ENCODE measurements at regions not wholly inside any gene's neighbourhood (a gene's known extent, or its start where the extent isn't known, plus 50 kb on each side); places are given as distances from the start of the nearest gene placed in this dataset.

- no peaks in the 10 kb centered on the region for H3K4me1 Mint-ChIP-seq
- no peak overlapping the region for H3K27ac ChIP-seq (ENCODE audit: low read depth in 1 of 2, low read length in 2 of 2)
- H3K9me3 Mint-ChIP-seq, result peaks cover 0 to 3% (median 0%) of the 10 kb centered on the region in 7 donors
- H3K27me3 Mint-ChIP-seq (ENCODE audit: low read depth in 3 of 3), result peaks cover 0 to 2% (median 1%) of the 10 kb centered on the region in 3 donors
- no peak overlapping the region for H3K4me3 ChIP-seq (replicated peaks in 1 of 3; ENCODE audit: low read depth in 2 of 3, low read length in 3 of 3)
- no peaks in the 10 kb centered on the region for H3K27me3 ChIP-seq (ENCODE audit: control insufficient read depth in 2 of 2, insufficient read depth in 2 of 2, low read length in 2 of 2)
- intact Hi-C loops (cut with micrococcal nuclease), result no loop called here
- H3K4me1 ChIP-seq (ENCODE audit: control insufficient read depth in 1 of 2, insufficient read depth in 2 of 2, low read length in 2 of 2), result no peaks in the 10 kb centered on the region
- no peak overlapping the region for H3K4me3 Mint-ChIP-seq
- no peaks in the 10 kb centered on the region for H3K79me2 ChIP-seq (ENCODE audit: insufficient read depth, low read length)
- H3K27ac Mint-ChIP-seq, result no peak overlapping the region
- H3K4me2 ChIP-seq (replicated peaks; ENCODE audit: extremely low read depth, low read length, poor library complexity, severe bottlenecking), result no peak overlapping the region
- TF ChIP-seq CTCF (IDR thresholded peaks at IDR 0.05), result no peak
- no peaks in the 10 kb centered on the region for H3K9me3 ChIP-seq (replicated peaks in 1 of 2; ENCODE audit: control insufficient read depth in 1 of 2, insufficient read depth in 1 of 2, low read length in 2 of 2)
- no peak for DNase-seq
- no peaks in the 10 kb centered on the region for H3K36me3 Mint-ChIP-seq
- H3K9ac ChIP-seq (ENCODE audit: insufficient read depth, low read length, poor library complexity, severe bottlenecking), result no peak overlapping the region
- no peaks in the 10 kb centered on the region for H4K20me1 ChIP-seq (ENCODE audit: insufficient read depth, low read length)
- no CpG with 5 or more reads among the region's 3 CpGs for WGBS (ENCODE audit: insufficient coverage)
- no peaks in the 10 kb centered on the region for H3K36me3 ChIP-seq (replicated peaks in 1 of 2; ENCODE audit: control insufficient read depth in 1 of 2, insufficient read depth in 2 of 2, low read length in 2 of 2)
- H2AFZ ChIP-seq (ENCODE audit: insufficient read depth, low read depth, low read length, poor library complexity, severe bottlenecking), result no peak overlapping the region
These were observed 193.9 kb upstream of the SUCLG2 start for GRCh38 chr3:67848299-67848698.

- intact Hi-C loops (cut with micrococcal nuclease), result no loop called here
These were observed 191.8 kb upstream of the SUCLG2 start for GRCh38 chr3:67846166-67846565.

More at GRCh38 chr3:67846166-67846565, 191.8 kb upstream of the SUCLG2 start:
- Histone ChIP-seq H2AFZ (ENCODE audit: insufficient read depth, low read depth, low read length, poor library complexity, severe bottlenecking) (no peak overlapping the region), H3K9ac (ENCODE audit: insufficient read depth, low read length, poor library complexity, severe bottlenecking) (no peak overlapping the region), H4K20me1 (ENCODE audit: insufficient read depth, low read length) (no peaks in the 10 kb centered on the region), H3K4me2 (replicated peaks; ENCODE audit: extremely low read depth, low read length, poor library complexity, severe bottlenecking) (no peak overlapping the region), H3K4me3 (replicated peaks in 1 of 3; ENCODE audit: low read depth in 2 of 3, low read length in 3 of 3) (no peak overlapping the region), H3K27ac (ENCODE audit: low read depth in 1 of 2, low read length in 2 of 2) (no peak overlapping the region), H3K79me2 (ENCODE audit: insufficient read depth, low read length) (no peaks in the 10 kb centered on the region), H3K36me3 (replicated peaks in 1 of 2; ENCODE audit: control insufficient read depth in 1 of 2, insufficient read depth in 2 of 2, low read length in 2 of 2) (no peaks in the 10 kb centered on the region), H3K9me3 (replicated peaks in 1 of 2; ENCODE audit: control insufficient read depth in 1 of 2, insufficient read depth in 1 of 2, low read length in 2 of 2) (no peaks in the 10 kb centered on the region), H3K27me3 (ENCODE audit: control insufficient read depth in 2 of 2, insufficient read depth in 2 of 2, low read length in 2 of 2) (no peaks in the 10 kb centered on the region), H3K4me1 (ENCODE audit: control insufficient read depth in 1 of 2, insufficient read depth in 2 of 2, low read length in 2 of 2) (no peaks in the 10 kb centered on the region)
- TF ChIP-seq CTCF (IDR thresholded peaks at IDR 0.05), result no peak
- Mint-ChIP-seq H3K27me3 (ENCODE audit: low read depth in 3 of 3) (peaks cover 0 to 2% (median 1%) of the 10 kb centered on the region in 3 donors), H3K9me3 (peaks cover 0 to 7% (median 0%) of the 10 kb centered on the region in 7 donors), H3K4me3 (no peak overlapping the region), H3K36me3 (no peaks in the 10 kb centered on the region), H3K4me1 (no peaks in the 10 kb centered on the region), H3K27ac (no peak overlapping the region)
- DNase-seq, result no peak
